Hepatocyte (in vitro differentiated cells): ENCODE measurements at regions not wholly inside any gene's neighbourhood (a gene's known extent, or its start where the extent isn't known, plus 50 kb on each side); places are given as distances from the start of the nearest gene placed in this dataset.

Experiments
- EZH2 ChIP-seq: fragments of 200-600 bp; sonication (generic); IDR thresholded peaks from 2 replicates; pipeline ENCODE4 v1.6.1; 2016; ENCODE audit warnings: antibody characterized with exemption, mild to moderate bottlenecking, borderline replicate concordance
- EZH2phosphoT487 ChIP-seq: fragments of 200-600 bp; sonication (generic); IDR thresholded peaks from one replicate; pipeline ENCODE4 v1.6.1; 2018; ENCODE audit warnings: antibody characterized with exemption, mild to moderate bottlenecking, low read depth, moderate library complexity; ENCODE audit not compliant: unreplicated experiment, severe bottlenecking
- TF ChIP-seq, protein P1 (sequence below): fragments of 200-600 bp; sonication (generic); IDR thresholded peaks from 2 replicates; pipeline ENCODE4 v1.5.1; 2016; ENCODE audit warnings: antibody characterized with exemption, mild to moderate bottlenecking; ENCODE audit not compliant: poor library complexity

DNA sequence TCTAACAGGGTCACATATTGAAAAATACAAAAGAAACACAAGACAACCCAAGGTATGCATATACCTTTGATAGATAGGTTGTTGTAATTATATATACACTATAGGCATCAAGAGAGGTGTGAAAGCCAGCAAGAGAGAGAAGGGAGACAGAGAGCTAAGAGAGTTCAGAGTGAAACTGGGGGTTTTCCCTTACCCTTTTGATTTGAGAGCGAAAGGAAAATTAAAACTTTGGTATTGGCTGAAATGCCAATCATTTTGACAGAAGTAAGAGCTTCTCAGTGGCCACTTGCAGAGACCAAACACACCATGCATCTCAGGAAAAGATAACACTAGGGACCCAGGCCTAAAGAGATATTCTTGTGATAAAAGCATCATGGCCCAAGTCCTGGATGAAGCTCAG, 183.6 kb downstream of the SHOX2 start:
- TF ChIP-seq, protein P1, sequence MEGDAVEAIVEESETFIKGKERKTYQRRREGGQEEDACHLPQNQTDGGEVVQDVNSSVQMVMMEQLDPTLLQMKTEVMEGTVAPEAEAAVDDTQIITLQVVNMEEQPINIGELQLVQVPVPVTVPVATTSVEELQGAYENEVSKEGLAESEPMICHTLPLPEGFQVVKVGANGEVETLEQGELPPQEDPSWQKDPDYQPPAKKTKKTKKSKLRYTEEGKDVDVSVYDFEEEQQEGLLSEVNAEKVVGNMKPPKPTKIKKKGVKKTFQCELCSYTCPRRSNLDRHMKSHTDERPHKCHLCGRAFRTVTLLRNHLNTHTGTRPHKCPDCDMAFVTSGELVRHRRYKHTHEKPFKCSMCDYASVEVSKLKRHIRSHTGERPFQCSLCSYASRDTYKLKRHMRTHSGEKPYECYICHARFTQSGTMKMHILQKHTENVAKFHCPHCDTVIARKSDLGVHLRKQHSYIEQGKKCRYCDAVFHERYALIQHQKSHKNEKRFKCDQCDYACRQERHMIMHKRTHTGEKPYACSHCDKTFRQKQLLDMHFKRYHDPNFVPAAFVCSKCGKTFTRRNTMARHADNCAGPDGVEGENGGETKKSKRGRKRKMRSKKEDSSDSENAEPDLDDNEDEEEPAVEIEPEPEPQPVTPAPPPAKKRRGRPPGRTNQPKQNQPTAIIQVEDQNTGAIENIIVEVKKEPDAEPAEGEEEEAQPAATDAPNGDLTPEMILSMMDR, result no peak
- TF ChIP-seq EZH2phosphoT487, result no peak
- no peak for TF ChIP-seq EZH2
